ENCODE measurements at regions not wholly inside any gene's neighbourhood (a gene's known extent, or its start where the extent isn't known, plus 50 kb on each side); places are given as distances from the start of the nearest gene placed in this dataset.
A peak's percentile ranks its signal among the peaks of the same experiment; 100 is the strongest.

GRCh38 chr15:87572381-87572910 lies 684.1 kb downstream of the NTRK3 start:
- no peak for TF ChIP-seq CTCF (IDR thresholded peaks at IDR 0.05)
- WGBS, 2 donors, result 29 to 35% methylated on average over 8 of the region's 8 CpGs
- intact Hi-C loops (cut with DNase I), result no loop called here

GRCh38 chr15:87570206-87570605 lies 686.3 kb downstream of the NTRK3 start:
- DNase-seq, result no peak
- Histone ChIP-seq H3K27ac (no peak overlapping the region), H3K27me3 (no peaks in the 10 kb centered on the region), H3K9me3 (no peaks in the 10 kb centered on the region), H3K4me1 (peaks cover 0 to 3% (median 0%) of the 10 kb centered on the region in 9 donors), H3K36me3 (no peaks in the 10 kb centered on the region), H3K4me3 (peak overlapping the region in 3 of 10 donors; percentile 4 to 11 (median 8))
- no peak for ATAC-seq
- WGBS, 2 donors, result 34 to 53% methylated on average over 2 of the region's 2 CpGs
- intact Hi-C loops (cut with DNase I), result no loop called here
- TF ChIP-seq CTCF (IDR thresholded peaks at IDR 0.05), result no peak

More at GRCh38 chr15:87572381-87572910, 684.1 kb downstream of the NTRK3 start:
- no peak for ATAC-seq
- no peak overlapping the region for H3K4me3 ChIP-seq
- no peak for DNase-seq
- H3K36me3 ChIP-seq, result no peaks in the 10 kb centered on the region
- H3K4me1 ChIP-seq, result no peaks in the 10 kb centered on the region
- no peaks in the 10 kb centered on the region for H3K27me3 ChIP-seq
- H3K27ac ChIP-seq, result no peak overlapping the region
- no peaks in the 10 kb centered on the region for H3K9me3 ChIP-seq

GRCh38 chr15:87569581-87569980 lies 687.0 kb downstream of the NTRK3 start:
- WGBS, 2 donors, result 88 to 91% methylated on average over 3 of the region's 3 CpGs
- no peak overlapping the region for H3K4me3 ChIP-seq
- no peak for TF ChIP-seq CTCF (IDR thresholded peaks at IDR 0.05)
- no peak overlapping the region for H3K27ac ChIP-seq
- no peaks in the 10 kb centered on the region for H3K9me3 ChIP-seq
- H3K4me1 ChIP-seq, result peaks cover 0 to 3% (median 0%) of the 10 kb centered on the region in 9 donors
- DNase-seq (no peak), ATAC-seq (no peak)
- no peaks in the 10 kb centered on the region for H3K36me3 ChIP-seq
- H3K27me3 ChIP-seq, result no peaks in the 10 kb centered on the region
- intact Hi-C loops (cut with DNase I), result no loop called here

GRCh38 chr15:87567406-87568030 lies 689.0 kb downstream of the NTRK3 start:
- Histone ChIP-seq H3K27me3 (no peaks in the 10 kb centered on the region), H3K4me1 (peaks cover 0 to 3% (median 0%) of the 10 kb centered on the region in 9 donors), H3K9me3 (no peaks in the 10 kb centered on the region), H3K36me3 (no peaks in the 10 kb centered on the region), H3K4me3 (no peak overlapping the region), H3K27ac (no peak overlapping the region)
- 63 to 71% methylated on average over 3 of the region's 3 CpGs for WGBS, 2 donors
- DNase-seq (no peak), ATAC-seq (peak in 1 of 8 donors; percentile 25)
- TF ChIP-seq CTCF (IDR thresholded peaks at IDR 0.05), result no peak
- intact Hi-C loops (cut with DNase I), result no loop called here
